Loucy (cell line): ENCODE measurements at regions not wholly inside any gene's neighbourhood (a gene's known extent, or its start where the extent isn't known, plus 50 kb on each side); places are given as distances from the start of the nearest gene placed in this dataset.

Experiments used
- EZH2phosphoT487 ChIP-seq: fragments of 200-600 bp; IDR thresholded peaks from 2 replicates; pipeline ENCODE4 v1.6.1; 2018; ENCODE audit warnings: antibody characterized with exemption, mild to moderate bottlenecking, moderate library complexity, borderline replicate concordance
- TF ChIP-seq, protein P1 (sequence below): fragments of 200-600 bp; sonication (generic); conservative IDR thresholded peaks from 2 replicates; pipeline ENCODE4 v1.5.1; 2014; ENCODE audit warnings: mild to moderate bottlenecking, antibody characterized with exemption, low read length

DNA sequence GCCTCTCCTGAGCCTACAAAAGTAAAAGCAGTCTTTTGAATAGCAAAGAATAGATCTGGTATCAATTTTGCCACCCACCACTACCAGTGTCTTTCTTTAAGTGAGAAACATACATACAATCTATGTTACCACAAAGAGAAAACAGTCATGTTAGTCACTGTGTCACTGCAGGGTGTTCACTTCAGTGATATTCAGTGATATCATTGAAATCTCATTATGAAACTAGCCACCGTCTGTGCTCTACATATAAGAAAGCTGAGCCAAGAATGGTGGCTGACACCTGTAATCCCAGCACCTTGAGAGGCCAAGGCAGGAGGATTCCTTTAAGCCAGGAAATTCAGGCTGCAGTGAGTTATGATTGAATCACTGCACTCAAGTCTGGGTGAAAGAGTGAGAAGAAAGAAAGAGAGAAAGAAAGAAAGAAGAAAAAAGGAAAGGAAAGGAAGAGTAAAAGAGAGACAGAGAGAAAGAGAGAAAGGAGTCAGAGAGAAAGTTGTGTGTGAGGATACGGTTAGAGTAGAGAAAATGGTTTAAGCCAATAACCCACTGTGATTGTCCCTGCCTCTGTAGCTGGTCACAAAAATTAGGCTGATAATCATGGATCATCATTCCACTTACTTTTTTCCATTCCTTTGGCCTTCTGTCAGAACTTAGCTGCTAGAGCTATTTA lies 847.1 kb downstream of the FAM181B start:
- TF ChIP-seq, protein P1, sequence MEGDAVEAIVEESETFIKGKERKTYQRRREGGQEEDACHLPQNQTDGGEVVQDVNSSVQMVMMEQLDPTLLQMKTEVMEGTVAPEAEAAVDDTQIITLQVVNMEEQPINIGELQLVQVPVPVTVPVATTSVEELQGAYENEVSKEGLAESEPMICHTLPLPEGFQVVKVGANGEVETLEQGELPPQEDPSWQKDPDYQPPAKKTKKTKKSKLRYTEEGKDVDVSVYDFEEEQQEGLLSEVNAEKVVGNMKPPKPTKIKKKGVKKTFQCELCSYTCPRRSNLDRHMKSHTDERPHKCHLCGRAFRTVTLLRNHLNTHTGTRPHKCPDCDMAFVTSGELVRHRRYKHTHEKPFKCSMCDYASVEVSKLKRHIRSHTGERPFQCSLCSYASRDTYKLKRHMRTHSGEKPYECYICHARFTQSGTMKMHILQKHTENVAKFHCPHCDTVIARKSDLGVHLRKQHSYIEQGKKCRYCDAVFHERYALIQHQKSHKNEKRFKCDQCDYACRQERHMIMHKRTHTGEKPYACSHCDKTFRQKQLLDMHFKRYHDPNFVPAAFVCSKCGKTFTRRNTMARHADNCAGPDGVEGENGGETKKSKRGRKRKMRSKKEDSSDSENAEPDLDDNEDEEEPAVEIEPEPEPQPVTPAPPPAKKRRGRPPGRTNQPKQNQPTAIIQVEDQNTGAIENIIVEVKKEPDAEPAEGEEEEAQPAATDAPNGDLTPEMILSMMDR: no peak
- TF ChIP-seq EZH2phosphoT487: no peak
